ENCODE measurements at regions not wholly inside any gene's neighbourhood (a gene's known extent, or its start where the extent isn't known, plus 50 kb on each side); places are given as distances from the start of the nearest gene placed in this dataset.

DNA sequence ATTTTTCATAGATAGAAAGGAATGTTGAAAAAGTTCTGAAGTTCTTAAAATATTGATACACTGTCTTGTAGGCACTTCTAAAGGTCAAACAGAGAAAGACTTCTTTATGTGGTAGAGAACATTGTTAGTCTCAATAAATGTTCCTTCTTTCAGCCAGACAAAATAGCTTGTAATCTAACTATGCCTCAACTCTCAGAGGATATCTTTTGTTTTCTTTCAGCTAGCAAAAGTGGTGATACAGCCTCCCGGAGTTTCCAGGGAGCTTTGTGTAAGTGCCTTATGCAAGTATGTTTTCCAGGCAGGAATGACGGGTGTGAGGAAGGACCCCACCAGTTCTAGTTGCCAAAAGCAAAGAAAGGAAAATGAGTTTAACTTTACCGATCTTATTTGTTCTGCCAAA is 452.1 kb upstream of the ST6GAL2 start:
- Mint-ChIP-seq H3K9me3 (peaks cover 14% of the 10 kb centered on the region), H3K4me1 (peaks cover 22% of the 10 kb centered on the region), H3K36me3 (ENCODE audit: low read depth) (no peaks in the 10 kb centered on the region), H3K4me3 (no peak overlapping the region), H3K27ac (no peak overlapping the region), H3K27me3 (ENCODE audit: low read depth) (no peaks in the 10 kb centered on the region)
- TF ChIP-seq, protein P1, sequence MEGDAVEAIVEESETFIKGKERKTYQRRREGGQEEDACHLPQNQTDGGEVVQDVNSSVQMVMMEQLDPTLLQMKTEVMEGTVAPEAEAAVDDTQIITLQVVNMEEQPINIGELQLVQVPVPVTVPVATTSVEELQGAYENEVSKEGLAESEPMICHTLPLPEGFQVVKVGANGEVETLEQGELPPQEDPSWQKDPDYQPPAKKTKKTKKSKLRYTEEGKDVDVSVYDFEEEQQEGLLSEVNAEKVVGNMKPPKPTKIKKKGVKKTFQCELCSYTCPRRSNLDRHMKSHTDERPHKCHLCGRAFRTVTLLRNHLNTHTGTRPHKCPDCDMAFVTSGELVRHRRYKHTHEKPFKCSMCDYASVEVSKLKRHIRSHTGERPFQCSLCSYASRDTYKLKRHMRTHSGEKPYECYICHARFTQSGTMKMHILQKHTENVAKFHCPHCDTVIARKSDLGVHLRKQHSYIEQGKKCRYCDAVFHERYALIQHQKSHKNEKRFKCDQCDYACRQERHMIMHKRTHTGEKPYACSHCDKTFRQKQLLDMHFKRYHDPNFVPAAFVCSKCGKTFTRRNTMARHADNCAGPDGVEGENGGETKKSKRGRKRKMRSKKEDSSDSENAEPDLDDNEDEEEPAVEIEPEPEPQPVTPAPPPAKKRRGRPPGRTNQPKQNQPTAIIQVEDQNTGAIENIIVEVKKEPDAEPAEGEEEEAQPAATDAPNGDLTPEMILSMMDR (IDR thresholded peaks at IDR 0.05; ENCODE audit: unreplicated experiment in 3 of 3): no peak

DNA sequence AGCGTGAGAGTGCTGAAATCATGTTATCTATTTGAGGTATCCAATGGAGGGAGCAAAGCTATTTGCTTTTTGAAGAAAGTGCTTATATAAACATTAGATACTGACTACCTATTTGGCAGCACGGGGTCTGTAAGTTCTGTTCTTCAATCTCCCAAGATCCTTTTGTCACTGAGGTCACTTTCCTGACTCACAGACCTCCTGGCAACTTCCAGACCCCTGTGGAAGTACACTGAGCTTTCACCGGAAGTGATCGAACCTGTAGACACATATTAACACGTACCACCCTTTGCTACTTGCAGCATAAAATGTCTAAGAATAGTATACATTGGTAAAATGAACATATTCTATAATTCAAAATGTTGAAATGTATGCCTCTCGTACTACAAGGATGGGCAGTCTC is 452.6 kb upstream of the ST6GAL2 start:
- peaks cover 22% of the 10 kb centered on the region for H3K4me1 Mint-ChIP-seq
- H3K9me3 Mint-ChIP-seq: peaks cover 14% of the 10 kb centered on the region
- no peaks in the 10 kb centered on the region for H3K36me3 Mint-ChIP-seq (ENCODE audit: low read depth)
- no peaks in the 10 kb centered on the region for H3K27me3 Mint-ChIP-seq (ENCODE audit: low read depth)
- TF ChIP-seq, protein P1 (IDR thresholded peaks at IDR 0.05; ENCODE audit: unreplicated experiment in 3 of 3): no peak
- H3K27ac Mint-ChIP-seq: no peak overlapping the region
- no peak overlapping the region for H3K4me3 Mint-ChIP-seq

DNA sequence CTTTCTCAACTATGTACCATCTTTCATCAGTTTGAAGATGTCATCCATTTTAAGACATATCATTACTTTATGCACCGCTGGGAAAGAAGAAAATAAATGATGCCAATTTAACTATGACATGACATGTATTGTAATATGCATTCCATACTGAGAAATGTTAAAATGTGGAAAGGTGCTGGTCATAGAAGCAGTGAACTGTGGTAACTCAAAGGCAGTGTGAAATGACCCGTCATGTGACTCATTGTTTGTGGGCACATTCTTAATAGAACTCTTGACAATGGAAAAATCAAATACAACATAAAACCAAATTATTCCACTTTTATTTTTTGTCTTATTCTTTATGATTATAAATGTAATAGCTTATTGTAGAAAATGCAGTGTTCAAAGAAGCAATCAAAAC is 455.0 kb upstream of the ST6GAL2 start:
- H3K27ac Mint-ChIP-seq: no peak overlapping the region
- no peaks in the 10 kb centered on the region for H3K27me3 Mint-ChIP-seq (ENCODE audit: low read depth)

DNA sequence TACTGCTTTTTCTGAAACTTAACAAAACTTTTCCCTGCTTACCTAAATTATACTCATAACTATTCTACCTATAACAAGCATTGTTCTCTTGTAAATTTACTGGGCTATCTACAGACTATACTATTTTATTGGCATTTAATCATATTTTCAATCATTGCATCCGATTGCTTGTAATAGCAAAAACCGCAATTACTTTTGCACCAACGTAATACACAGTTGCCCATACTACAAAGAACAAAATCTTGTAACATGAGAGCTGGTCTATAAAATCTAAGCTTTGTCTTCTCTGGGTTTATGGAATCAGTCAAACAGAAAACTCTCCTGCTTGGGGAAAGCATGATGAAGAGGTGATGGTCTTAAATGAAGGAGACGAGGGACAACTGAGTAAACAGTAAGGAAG is 463.4 kb upstream of the ST6GAL2 start:
- H3K4me3 Mint-ChIP-seq: no peak overlapping the region
- H3K9me3 Mint-ChIP-seq: peaks cover 34% of the 10 kb centered on the region
- H3K27me3 Mint-ChIP-seq (ENCODE audit: low read depth): no peaks in the 10 kb centered on the region
- TF ChIP-seq, protein P1 (IDR thresholded peaks at IDR 0.05; ENCODE audit: unreplicated experiment in 3 of 3): no peak
- H3K36me3 Mint-ChIP-seq (ENCODE audit: low read depth): no peaks in the 10 kb centered on the region
- H3K4me1 Mint-ChIP-seq: no peaks in the 10 kb centered on the region
- no peak overlapping the region for H3K27ac Mint-ChIP-seq

More for the DNA sequence above, 455.0 kb upstream of the ST6GAL2 start:
- TF ChIP-seq, protein P1 (IDR thresholded peaks at IDR 0.05; ENCODE audit: unreplicated experiment in 3 of 3): no peak
- Mint-ChIP-seq H3K4me1 (peaks cover 17% of the 10 kb centered on the region), H3K4me3 (no peak overlapping the region), H3K36me3 (ENCODE audit: low read depth) (no peaks in the 10 kb centered on the region), H3K9me3 (peaks cover 14% of the 10 kb centered on the region)

DNA sequence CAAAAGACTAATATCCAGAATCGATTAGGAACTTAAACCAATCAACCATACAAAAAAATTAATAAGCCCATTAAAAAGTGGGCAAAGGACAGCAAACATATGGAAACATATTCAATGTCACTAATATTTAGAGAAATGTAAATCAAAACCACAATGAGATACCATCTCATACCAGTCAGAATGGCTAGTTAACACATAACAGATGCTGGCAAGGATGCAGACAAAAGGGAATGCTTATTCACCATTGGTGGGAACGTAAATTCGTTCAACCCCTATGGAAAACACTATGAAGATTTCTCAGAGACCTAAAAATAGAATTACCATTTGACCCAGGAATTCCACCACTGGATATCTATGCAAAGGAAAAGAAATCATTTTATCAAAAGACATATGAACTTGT is 468.2 kb upstream of the ST6GAL2 start:
- Mint-ChIP-seq H3K36me3 (ENCODE audit: low read depth) (no peaks in the 10 kb centered on the region), H3K4me1 (peaks cover 6% of the 10 kb centered on the region), H3K4me3 (no peak overlapping the region), H3K9me3 (peaks cover 29% of the 10 kb centered on the region), H3K27me3 (ENCODE audit: low read depth) (no peaks in the 10 kb centered on the region), H3K27ac (no peak overlapping the region)
- TF ChIP-seq, protein P1 (IDR thresholded peaks at IDR 0.05; ENCODE audit: unreplicated experiment in 3 of 3): no peak

DNA sequence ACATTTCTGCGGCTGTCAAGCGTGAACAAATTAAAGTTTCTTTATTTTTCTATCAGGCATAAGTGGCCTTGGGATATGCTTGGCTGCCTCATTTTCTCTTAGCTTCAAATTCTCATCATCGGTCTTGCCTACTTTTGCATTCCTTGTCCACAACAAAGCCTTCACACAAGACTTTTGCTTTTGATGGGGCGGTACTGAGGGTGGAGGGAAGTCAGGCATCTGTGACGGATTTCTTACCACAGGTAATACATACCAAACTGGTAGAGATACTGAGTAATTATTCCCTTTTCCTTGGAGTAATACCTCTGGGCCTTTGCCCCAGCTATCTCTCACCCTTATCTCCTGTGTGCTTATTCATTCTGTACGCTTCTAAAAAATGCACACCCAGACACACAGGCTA is 468.3 kb upstream of the RGPD4 start:
- H3K36me3 Mint-ChIP-seq (ENCODE audit: low read depth): no peaks in the 10 kb centered on the region

More for the DNA sequence above, 468.3 kb upstream of the RGPD4 start:
- TF ChIP-seq, protein P1 (IDR thresholded peaks at IDR 0.05; ENCODE audit: unreplicated experiment in 3 of 3): no peak
- peaks cover 34% of the 10 kb centered on the region for H3K4me1 Mint-ChIP-seq
- H3K9me3 Mint-ChIP-seq: peaks cover 3% of the 10 kb centered on the region
- H3K4me3 Mint-ChIP-seq: no peak overlapping the region
- peaks cover 3% of the 10 kb centered on the region for H3K27me3 Mint-ChIP-seq (ENCODE audit: low read depth)
- H3K27ac Mint-ChIP-seq: peak overlapping the region; percentile 69 to 82 (median 76)

Data from nephron (organoid).